Right lobe of liver (tissue), 4 donors: ENCODE measurements at regions not wholly inside any gene's neighbourhood (a gene's known extent, or its start where the extent isn't known, plus 50 kb on each side); places are given as distances from the start of the nearest gene placed in this dataset.

Experiments used
- CTCF ChIP-seq, 4 donors: fragments of 200-600 bp in 3 of 4; fragments of 450-650 bp in 1 of 4; IDR thresholded peaks; one replicate each; pipeline versions ENCODE4 v1.5.1 to v1.8.0; 2016 to 2022; ENCODE audit warnings: antibody characterized with exemption in 4 of 4, mild to moderate bottlenecking in 2 of 4
- POLR2A ChIP-seq: fragments of 450-650 bp; IDR thresholded peaks from one replicate; pipeline ENCODE4 v1.6.1; 2017; ENCODE audit warnings: antibody characterized with exemption, mild to moderate bottlenecking
- donor health status: DM: no; HTN: no; CAD: no.
- donor health status: DM: no; HTN: no; CAD: no.
- donor health status: DM: no; HTN: yes; CAD: no.

- TF ChIP-seq CTCF (IDR thresholded peaks at IDR 0.05): no peak
- no peak for TF ChIP-seq POLR2A
Measured at GRCh38 chr2:234189786-234190300, 139.3 kb downstream of the SPP2 start.
